ENCODE measurements at regions not wholly inside any gene's neighbourhood (a gene's known extent, or its start where the extent isn't known, plus 50 kb on each side); places are given as distances from the start of the nearest gene placed in this dataset.

DNA sequence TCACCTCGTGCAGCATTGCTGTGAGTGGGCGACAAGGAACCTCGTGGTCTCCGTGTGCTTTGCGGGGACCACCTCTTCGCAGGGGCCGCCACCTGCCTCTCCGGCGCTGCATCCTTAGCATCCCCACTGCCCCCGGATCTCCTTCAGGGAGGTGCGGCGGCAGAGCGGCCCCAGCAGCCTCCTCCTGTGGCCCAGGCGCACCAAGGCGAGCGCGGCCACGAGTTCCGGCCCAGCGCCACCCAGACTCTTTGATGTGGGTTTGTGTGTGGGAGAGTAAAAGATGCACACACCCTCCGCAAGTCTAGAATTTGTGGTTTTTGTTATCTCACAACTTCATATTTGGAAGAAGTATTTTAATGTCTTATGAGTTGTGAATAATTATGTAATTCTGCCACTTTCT, 118.8 kb upstream of the DIO3 start:
- intact Hi-C loops (cut with DNase I; ENCODE audit: low total_unique reads) = no loop called here
- no peak overlapping the region for H3K4me3 ChIP-seq
- H3K36me3 ChIP-seq = no peaks in the 10 kb centered on the region
- no peaks in the 10 kb centered on the region for H3K9me3 ChIP-seq
- no peak overlapping the region for H3K27ac ChIP-seq
- H3K4me1 ChIP-seq = no peaks in the 10 kb centered on the region
- TF ChIP-seq, protein P1, sequence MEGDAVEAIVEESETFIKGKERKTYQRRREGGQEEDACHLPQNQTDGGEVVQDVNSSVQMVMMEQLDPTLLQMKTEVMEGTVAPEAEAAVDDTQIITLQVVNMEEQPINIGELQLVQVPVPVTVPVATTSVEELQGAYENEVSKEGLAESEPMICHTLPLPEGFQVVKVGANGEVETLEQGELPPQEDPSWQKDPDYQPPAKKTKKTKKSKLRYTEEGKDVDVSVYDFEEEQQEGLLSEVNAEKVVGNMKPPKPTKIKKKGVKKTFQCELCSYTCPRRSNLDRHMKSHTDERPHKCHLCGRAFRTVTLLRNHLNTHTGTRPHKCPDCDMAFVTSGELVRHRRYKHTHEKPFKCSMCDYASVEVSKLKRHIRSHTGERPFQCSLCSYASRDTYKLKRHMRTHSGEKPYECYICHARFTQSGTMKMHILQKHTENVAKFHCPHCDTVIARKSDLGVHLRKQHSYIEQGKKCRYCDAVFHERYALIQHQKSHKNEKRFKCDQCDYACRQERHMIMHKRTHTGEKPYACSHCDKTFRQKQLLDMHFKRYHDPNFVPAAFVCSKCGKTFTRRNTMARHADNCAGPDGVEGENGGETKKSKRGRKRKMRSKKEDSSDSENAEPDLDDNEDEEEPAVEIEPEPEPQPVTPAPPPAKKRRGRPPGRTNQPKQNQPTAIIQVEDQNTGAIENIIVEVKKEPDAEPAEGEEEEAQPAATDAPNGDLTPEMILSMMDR (IDR thresholded peaks at IDR 0.05) = no peak
- DNase-seq = no peak
- peaks cover 0 to 7% of the 10 kb centered on the region in 2 donors for H3K27me3 ChIP-seq

DNA sequence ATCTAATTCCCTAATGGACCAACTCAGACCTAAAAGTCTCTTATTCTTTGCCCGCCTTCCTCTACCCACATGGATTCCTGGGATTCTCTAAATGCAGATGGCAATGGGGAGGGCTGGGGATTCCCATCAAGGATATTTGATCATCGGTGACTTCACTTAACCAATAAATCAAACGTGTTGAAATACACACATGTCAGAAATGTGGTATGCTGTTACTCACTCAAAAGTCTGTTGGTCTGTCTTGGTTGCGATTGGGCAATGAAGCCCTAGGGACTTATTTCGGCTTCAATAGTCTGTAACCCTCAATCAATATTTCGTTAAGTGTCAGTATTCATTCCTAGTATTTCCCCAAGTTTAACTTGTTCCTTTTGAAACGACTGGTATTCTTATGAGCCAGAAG, 117.2 kb upstream of the DIO3 start:
- Histone ChIP-seq H3K36me3 (no peaks in the 10 kb centered on the region), H3K4me1 (no peaks in the 10 kb centered on the region), H3K27ac (no peak overlapping the region), H3K9me3 (no peaks in the 10 kb centered on the region), H3K27me3 (peaks cover 0 to 7% of the 10 kb centered on the region in 2 donors), H3K4me3 (no peak overlapping the region)
- intact Hi-C loops (cut with DNase I; ENCODE audit: low total_unique reads) = no loop called here
- TF ChIP-seq, protein P1 (IDR thresholded peaks at IDR 0.05) = no peak
- no peak for DNase-seq

DNA sequence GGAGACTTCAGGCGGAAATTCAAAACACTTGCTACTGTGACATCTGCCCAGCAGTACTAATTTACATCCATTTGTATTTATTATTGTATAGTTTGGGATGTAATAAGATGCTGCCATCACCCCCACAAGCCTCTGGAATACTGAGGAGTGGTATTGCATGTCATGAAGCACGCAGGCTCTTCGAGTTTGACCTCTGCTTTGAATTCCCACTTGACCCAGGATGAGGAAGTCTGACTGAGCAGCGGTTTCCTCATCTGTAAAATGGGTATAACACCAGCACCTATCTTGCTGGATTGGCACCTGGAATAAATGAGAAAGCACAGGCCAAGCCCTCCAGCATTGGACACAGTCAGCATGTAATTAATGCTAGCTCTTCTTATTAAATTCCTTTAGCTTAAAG, 116.0 kb upstream of the DIO3 start:
- intact Hi-C loops (cut with DNase I; ENCODE audit: low total_unique reads) = no loop called here
- Histone ChIP-seq H3K4me1 (no peaks in the 10 kb centered on the region), H3K27me3 (peaks cover 0 to 8% of the 10 kb centered on the region in 2 donors), H3K27ac (no peak overlapping the region), H3K4me3 (no peak overlapping the region), H3K9me3 (no peaks in the 10 kb centered on the region), H3K36me3 (no peaks in the 10 kb centered on the region)
- DNase-seq = no peak
- TF ChIP-seq, protein P1 (IDR thresholded peaks at IDR 0.05) = no peak

DNA sequence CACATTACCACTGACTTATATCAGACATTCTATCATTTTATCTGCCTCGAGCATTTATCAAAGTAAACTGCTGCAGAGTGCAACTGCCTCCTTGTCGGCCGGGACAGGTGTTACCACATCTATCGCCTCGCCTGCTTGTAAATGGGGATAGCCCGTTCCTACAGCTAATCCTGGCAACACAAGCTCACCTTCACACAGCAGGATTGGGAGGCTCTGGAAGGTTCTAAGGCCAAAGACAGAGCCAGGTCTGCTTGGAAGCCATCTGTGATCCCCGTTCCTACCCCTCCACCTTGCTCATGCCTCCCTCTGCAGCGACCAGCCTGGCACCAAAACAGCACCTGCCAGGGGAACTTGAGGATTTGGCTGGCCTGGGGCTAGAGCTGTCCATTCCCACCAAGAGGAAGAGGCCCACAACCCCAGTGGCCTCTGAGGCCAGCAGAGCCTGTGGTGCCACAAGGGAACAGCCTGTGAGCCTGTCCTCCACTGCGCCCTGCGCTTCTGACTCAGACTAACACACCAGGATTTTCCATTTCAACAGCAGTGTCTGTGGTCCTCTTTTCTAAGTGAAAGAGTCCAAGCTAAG, 114.8 kb upstream of the DIO3 start:
- no peaks in the 10 kb centered on the region for H3K9me3 ChIP-seq
- no peak for DNase-seq
- H3K4me3 ChIP-seq = no peak overlapping the region
- H3K36me3 ChIP-seq = no peaks in the 10 kb centered on the region
- peaks cover 0 to 13% of the 10 kb centered on the region in 2 donors for H3K27me3 ChIP-seq
- H3K27ac ChIP-seq = no peak overlapping the region
- TF ChIP-seq, protein P1 (IDR thresholded peaks at IDR 0.05) = no peak
- H3K4me1 ChIP-seq = no peaks in the 10 kb centered on the region
- intact Hi-C loops (cut with DNase I; ENCODE audit: low total_unique reads) = no loop called here

DNA sequence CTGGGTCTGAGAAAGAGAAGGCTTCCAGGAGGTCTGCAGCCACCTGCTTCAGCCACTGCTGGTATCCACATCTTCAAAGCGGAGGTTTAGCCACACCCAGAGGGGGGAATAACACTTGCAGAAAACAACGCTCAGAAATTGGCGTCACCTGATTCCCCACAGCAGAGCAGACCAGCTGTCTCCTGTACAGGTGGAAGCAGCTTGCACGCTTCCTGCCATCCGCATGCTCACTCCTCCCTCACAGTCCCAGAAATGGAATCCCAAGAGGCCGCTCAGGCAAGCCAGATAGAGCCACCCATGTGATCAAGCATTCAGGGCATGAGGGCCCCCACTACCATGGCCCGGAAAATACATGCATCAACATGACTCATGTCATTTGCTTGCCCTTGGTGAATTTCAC, 112.2 kb upstream of the DIO3 start:
- no peak for DNase-seq

More for the DNA sequence above, 112.2 kb upstream of the DIO3 start:
- peaks cover 0 to 13% of the 10 kb centered on the region in 2 donors for H3K27me3 ChIP-seq
- H3K36me3 ChIP-seq = no peaks in the 10 kb centered on the region
- intact Hi-C loops (cut with DNase I; ENCODE audit: low total_unique reads) = no loop called here
- H3K4me3 ChIP-seq = no peak overlapping the region
- H3K9me3 ChIP-seq = no peaks in the 10 kb centered on the region
- no peaks in the 10 kb centered on the region for H3K4me1 ChIP-seq
- TF ChIP-seq, protein P1 (IDR thresholded peaks at IDR 0.05) = no peak
- H3K27ac ChIP-seq = no peak overlapping the region

Data from tibial artery (tissue), 4 donors.